DMS153 (cell line): ENCODE measurements at regions not wholly inside any gene's neighbourhood (a gene's known extent, or its start where the extent isn't known, plus 50 kb on each side); places are given as distances from the start of the nearest gene placed in this dataset.

ENCODE experiments used
- DNase-seq: peaks from one replicate; lab custom pipeline; 2025; lab: John Stamatoyannopoulos, UW

GRCh38 chr18:8944871-8945245 is 157.6 kb upstream of the NDUFV2 start:
- no peak for DNase-seq

GRCh38 chr18:8945514-8945913 is 157.0 kb upstream of the NDUFV2 start:
- DNase-seq, result no peak

DNA sequence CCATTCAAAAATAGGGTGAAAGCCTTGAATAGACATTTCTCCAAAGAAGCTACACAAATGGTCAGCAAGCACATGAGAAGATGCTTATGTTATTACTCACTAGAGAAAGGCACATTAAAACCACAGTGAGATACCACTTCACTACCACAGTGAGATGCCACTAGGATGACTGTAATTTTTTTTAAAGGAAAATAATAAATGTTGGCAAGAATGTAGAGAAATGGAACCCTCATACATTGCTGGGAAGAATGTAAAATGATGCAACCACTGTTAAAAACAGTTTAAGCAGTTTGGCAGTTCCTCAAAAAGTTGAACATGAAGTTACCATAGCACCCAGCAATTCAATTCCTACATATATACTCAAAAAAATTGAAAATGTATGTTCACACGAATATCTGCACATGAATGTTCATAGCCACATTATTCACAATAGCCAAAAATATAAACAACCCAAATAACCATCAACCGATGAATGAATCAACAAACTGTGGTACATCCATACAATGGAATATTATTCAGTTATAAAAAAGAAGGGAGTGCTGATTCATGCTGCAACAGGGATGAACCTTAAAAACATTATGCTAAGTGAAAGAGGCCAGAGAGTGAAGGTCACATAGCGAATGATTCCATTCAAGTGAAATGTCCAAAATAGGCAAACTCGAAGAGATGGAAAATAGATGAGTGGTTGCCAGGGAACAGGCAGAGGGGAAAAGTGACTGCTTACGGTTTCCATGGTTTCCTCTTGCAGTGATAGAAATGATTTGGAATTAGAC is 156.2 kb upstream of the NDUFV2 start:
- DNase-seq, result no peak

GRCh38 chr18:8947566-8947965 is 154.9 kb upstream of the NDUFV2 start:
- no peak for DNase-seq

DNA sequence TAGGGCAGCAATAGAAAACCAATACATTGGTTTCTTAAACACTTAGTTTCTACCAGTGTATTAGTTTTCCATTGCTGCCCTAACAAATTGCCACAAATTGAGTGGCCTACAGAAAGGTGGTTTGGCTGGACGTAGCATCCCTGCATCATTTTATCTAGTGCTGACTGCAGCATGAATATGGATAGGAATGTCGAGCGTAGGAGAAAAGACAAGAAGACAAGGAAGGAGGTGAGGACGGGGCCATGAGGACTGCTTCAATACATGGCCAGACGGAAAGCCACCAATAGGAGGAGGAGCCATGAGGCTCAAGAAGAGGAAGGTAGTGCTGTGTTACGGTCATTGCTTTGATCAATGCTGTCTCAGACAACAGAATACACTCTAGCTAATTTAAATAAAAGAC is 154.5 kb upstream of the NDUFV2 start:
- DNase-seq, result no peak

DNA sequence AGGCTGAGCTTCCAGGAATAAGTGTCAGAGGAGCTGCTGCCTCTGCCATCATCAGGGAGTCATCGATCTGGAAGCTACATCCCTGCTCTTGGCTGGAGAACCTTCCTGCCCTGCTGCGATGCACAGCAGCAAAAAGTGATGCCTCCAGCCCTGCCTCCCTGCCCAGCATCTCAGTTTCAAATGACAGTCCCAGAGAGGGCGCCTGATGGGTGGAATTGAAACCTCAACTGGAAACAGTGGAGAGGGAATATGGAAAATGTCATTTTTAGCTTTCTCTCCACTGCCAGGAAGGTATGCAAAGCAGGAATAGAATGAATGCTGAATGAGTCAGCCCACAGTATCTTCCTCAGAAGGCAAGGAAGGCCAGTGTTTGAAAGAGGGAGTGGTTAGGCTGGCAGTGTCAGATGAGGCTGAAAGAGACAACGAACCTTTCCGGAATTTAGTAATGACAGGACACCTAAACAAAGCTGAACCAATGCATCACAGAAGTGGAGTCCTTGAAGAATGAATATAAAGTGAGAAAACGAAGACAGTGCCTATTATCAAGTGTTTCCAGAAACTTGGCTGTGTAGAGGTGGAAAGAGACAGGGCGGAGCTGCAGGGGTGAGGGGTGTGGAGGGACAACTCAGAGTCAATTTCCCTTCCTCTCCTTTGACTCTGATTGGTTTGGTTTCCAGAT is 153.9 kb upstream of the NDUFV2 start:
- DNase-seq, result no peak

DNA sequence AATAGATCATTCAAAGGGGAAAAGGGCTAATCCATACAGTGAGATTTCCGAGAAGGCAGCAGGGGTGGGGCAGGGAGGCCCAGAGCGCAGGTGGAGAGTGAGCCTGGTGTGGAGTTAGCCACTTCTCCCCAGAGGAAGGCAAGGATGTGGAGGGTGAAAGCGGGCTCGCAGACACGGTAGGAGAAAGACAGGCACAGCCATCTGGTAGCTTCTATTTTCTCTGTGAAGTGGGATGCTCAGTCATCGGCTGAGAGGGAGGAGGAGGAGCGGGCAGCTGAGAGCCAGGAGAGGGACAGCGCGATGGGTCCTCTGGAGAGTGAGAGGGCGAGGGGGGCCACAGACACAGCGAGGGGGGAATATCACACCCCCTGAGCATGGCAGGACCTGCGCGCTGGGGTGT is 153.3 kb upstream of the NDUFV2 start:
- DNase-seq, result no peak

DNA sequence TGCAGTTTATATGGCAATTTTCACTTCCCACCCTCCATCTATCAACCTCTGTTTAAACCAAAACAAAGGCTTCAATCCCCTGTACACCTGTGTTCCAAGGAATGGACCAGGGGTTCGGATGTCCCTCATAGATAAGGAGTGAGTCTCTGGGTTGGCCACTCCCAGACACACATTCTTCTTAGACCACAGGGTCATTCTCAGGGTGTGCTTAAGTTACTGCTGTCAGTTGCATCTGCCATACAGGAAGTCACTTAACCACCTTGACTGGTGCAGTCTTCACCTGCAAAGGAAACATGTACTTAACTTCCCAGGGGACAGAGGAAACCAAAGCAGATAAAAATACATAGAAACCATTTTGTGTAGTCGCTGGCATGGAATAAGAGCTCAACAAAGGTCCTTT is 151.0 kb upstream of the NDUFV2 start:
- peak; percentile 3 for DNase-seq

- DNase-seq, result no peak
These were observed 150.3 kb upstream of the NDUFV2 start for GRCh38 chr18:8952174-8952573.

DNA sequence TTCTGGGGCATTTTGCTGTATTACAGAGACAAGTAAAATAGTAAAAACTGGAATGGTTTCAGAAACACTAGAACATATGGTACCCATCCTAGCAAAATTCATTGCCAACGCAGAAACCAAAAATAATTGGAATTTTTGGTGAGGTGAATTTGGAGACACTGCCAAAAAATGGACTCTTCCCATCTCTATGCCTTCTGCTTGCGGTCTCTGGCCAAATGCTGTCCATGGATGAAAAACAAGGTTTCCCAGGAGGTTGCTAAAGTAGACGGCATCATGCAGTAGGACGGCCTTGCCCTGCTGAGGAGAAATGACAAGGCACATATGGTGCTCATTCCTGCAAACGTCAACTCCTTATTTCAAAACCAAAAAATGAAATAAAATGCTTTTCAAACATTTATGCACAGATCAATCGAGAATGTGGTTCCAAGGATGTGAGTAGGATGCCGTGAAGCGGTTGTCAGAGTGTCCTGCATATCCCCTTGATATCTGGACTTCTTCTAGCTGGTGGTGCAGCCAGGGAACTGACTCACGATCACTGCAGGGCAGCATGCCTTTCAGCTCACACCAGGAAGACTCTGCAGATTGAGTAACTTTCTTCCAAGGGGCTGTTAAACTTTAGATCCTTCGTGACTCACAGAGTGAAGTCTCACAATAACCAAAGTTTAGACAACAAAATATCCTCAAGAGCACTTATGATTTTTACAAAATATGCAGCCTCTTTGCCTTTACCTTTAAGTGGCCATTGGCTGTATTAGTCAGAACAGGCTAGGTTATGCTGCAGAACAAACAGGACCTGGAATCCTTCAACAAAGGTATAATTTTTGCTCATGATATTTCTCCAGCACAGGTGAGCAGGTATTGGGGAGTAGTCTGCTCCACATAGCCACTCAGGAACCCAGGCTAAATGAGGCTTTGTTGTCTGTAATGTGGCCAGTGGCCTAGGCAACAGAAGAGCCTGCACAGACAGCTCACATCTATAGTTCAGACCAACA is 149.4 kb upstream of the NDUFV2 start:
- DNase-seq, result no peak

- DNase-seq, result no peak
These were observed 144.8 kb upstream of the NDUFV2 start for GRCh38 chr18:8957731-8958130.

DNA sequence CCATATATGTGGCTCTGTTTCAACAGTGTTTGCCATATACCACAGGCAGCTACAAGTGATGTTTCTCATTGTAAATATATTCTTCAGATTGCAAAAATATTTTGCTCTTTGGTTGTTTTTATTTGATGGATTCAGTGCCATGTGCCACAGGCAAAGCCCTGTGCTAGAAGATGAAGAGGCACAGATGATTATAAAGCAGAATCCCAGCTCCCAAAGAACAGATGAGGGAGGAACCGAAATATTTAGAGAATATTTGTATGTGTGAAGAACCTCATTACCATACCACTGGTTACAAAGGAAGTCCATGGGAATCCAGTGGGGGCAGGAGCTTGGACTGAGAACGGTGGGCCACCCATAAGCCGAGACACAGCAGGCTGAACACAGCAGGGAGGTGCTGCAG is 143.8 kb upstream of the NDUFV2 start:
- no peak for DNase-seq

DNA sequence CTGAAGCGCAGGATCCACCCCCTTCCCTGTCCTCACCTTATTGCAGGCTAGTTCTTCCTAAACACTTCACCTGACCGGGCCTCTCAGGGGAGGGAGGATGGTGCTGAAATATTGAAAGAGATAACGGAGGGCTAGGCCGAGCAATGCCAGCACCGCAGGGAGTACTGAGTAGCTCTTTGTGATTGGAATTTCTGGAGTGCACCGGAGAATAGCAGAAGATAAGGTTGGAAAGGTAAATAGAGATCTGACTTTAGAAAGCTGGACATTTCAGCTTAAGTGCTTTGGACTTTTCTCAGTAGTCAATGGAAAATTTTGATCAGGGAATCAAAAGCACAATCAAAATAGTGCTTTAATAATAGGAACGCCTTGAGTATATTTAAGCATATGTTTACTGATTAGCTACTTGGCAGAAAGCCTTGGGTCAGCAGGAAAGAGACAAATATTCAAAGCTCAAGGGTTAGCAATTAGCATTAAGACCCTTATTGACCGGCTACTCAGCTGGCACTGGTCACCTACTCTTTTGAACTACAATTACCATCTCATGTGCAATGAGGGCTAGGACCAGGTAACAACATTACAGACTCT is 142.9 kb upstream of the NDUFV2 start:
- DNase-seq, result no peak

- DNase-seq, result no peak
These were observed 141.5 kb upstream of the NDUFV2 start for GRCh38 chr18:8960740-8961657.

DNA sequence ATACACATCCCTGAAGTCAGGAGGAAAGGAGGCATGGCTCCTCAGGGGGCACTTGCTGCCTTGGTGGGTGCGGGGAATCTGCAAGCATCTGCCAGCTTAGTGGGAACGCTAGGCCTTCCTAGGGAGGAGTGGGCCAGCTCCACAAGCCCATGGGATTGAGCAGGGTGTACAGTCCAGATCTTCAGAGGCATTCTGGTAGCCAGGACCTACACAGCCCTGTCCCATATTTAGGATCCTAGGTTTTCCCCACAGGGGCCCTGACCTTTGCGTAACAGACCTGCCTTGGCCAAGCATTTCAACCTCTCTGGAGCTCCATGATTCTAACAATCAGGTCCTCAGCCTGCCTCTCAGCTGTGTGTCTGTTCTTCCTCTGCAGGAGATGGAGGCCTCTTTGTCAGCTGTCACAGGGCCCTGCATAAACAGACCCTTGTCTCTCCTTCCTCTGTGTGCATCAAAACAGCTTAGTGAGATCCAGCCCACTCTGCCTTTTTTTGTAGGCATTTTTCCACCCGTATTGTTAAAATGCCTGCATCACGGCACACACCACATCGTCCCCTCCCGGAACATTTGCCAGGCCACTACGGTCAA is 140.2 kb upstream of the NDUFV2 start:
- no peak for DNase-seq

DNA sequence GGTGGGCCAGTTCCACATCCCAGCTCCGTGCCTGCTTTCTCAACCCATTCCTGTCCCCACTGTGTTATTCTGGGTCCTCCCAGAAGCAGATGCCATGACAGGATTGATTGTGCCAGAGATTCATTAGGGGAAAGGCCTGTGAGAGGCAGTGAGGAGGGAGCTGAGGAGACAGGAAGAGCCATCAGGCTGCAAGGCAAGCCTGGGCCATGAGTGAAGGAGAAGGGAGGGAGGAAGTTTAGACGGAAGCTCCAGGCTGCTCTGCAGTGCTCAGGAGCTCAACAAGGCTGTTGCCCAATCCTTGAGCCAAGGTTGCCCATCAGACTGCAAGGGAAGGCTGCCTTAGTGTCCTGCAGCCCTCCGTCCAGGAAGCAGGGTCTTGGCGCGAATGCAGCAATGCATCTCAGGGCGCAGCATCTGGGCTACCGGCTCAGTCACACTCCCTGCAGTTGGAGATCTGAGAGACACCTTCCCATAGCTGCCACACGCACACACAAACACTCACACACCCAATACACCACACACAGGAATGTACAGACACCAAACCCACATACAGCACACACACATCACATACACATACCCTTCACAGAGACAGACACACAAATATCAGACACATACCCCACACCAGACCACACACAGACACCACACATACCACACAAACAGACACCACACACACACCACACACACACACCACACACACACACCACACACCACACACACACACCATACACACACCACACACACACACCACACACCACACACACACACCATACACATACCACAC is 139.5 kb upstream of the NDUFV2 start:
- DNase-seq, result no peak

GRCh38 chr18:8963876-8964275 is 138.6 kb upstream of the NDUFV2 start:
- no peak for DNase-seq

DNA sequence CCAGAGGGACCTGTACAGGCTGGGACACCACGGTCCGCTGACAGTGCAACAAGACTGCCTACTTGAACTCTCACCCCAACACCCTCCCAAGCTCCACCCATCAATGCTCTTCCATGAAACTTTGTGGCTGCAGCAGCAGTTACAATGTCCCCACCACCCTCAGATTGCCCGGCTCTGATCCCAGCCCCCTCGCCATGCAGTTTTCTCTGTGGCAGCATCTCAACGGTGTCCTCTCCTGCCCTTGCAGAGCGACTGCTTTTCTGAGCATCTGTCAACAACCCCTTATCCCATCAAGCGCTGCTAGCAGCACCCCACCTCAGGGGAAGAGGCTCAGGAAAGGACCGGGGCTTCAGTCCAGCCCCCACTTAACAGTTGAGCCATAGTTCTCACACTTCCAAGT is 137.1 kb upstream of the NDUFV2 start:
- DNase-seq, result no peak

- DNase-seq, result no peak
These were observed 135.7 kb upstream of the NDUFV2 start for GRCh38 chr18:8966821-8967220.

DNA sequence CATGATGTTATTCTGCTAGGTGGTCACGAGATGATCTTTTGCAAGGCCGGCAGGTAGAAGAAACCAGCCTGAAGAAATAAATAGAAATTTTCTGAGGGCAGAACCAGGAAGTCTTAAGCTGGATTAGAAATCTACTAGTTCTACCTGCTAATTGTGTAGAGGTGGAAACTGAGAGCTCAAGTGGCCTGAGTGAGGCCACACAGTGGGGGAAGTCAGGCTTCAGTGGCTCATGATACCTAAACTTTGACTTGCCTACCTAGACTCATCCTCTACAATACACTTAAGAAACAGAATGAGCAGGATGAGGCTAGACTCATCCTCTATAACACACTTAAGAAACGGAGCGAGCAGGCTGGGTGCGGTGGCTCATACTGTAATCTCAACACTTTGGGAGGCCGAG is 134.9 kb upstream of the NDUFV2 start:
- DNase-seq, result no peak
